DND-41 (cell line): ENCODE measurements at regions not wholly inside any gene's neighbourhood (a gene's known extent, or its start where the extent isn't known, plus 50 kb on each side); places are given as distances from the start of the nearest gene placed in this dataset.

ENCODE experiments used
- ATAC-seq: fragments of 200-7000 bp; cut with Tn5 transposase; 3 replicates; pipeline ENCODE4 v1.9.1; 2021; ENCODE audit warnings: low read depth; ENCODE audit not compliant: insufficient read depth
- DNase-seq: peaks from one replicate; pipeline ENCODE4 v3.0.0-alpha.2; 2020
- H2AFZ ChIP-seq: 2 replicates; pipeline ENCODE4 v1.6.0; 2012; ENCODE audit warnings: low read depth, low read length
- H3K27ac ChIP-seq: 2 replicates; pipeline ENCODE4 v1.5.1; 2012; ENCODE audit warnings: low read length, inconsistent platforms
- H3K27me3 ChIP-seq: fragments of 200-600 bp; sonication (generic); 2 replicates; pipeline ENCODE4 v1.6.0; 2012; ENCODE audit warnings: low read length, mild to moderate bottlenecking, inconsistent platforms; ENCODE audit not compliant: insufficient read depth, poor library complexity
- H3K36me3 ChIP-seq: 2 replicates; pipeline ENCODE4 v1.5.1; 2012; ENCODE audit warnings: low read length, inconsistent platforms; ENCODE audit not compliant: insufficient read depth
- H3K4me1 ChIP-seq: 2 replicates; pipeline ENCODE4 v1.5.1; 2012; ENCODE audit warnings: mild to moderate bottlenecking, low read length; ENCODE audit not compliant: insufficient read depth
- H3K4me2 ChIP-seq: 2 replicates; pipeline ENCODE4 v1.6.0; 2012; ENCODE audit warnings: mild to moderate bottlenecking, moderate library complexity, low read length, inconsistent platforms; ENCODE audit not compliant: insufficient read depth
- H3K4me3 ChIP-seq, 2 experiments: fragments of 200-600 bp in 1 of 2; shearing (Covaris generic) in 1 of 2; 2 replicates each; pipeline ENCODE4 v1.5.1; 2012 to 2016; ENCODE audit warnings: inconsistent platforms in 2 of 2, low read length in 2 of 2, mild to moderate bottlenecking in 2 of 2, low read depth in 1 of 2, moderate library complexity in 1 of 2
- H3K79me2 ChIP-seq: 2 replicates; pipeline ENCODE4 v1.6.0; 2012; ENCODE audit warnings: low read length, inconsistent platforms; ENCODE audit not compliant: insufficient read depth
- H3K9ac ChIP-seq: 2 replicates; pipeline ENCODE4 v1.6.0; 2012; ENCODE audit warnings: low read depth, mild to moderate bottlenecking, inconsistent platforms, low read length, moderate library complexity
- H3K9me3 ChIP-seq: 2 replicates; pipeline ENCODE4 v1.5.1; 2012; ENCODE audit warnings: low read length, moderate library complexity, mild to moderate bottlenecking, inconsistent platforms; ENCODE audit not compliant: insufficient read depth, severe bottlenecking
- H4K20me1 ChIP-seq: 2 replicates; pipeline ENCODE4 v1.6.0; 2012; ENCODE audit warnings: low read length; ENCODE audit not compliant: insufficient read depth
- CTCF ChIP-seq: IDR thresholded peaks from 2 replicates; pipeline ENCODE4 v1.5.1; 2012; ENCODE audit warnings: borderline replicate concordance, low read length, moderate library complexity, mild to moderate bottlenecking; ENCODE audit not compliant: poor library complexity, severe bottlenecking; ENCODE audit errors: extremely low read depth
- EZH2 ChIP-seq: IDR thresholded peaks from 3 replicates; pipeline ENCODE4 v1.6.1; 2012; ENCODE audit warnings: borderline replicate concordance, low read depth, mild to moderate bottlenecking, moderate library complexity, low read length, inconsistent platforms; ENCODE audit not compliant: severe bottlenecking

- Histone ChIP-seq H3K9ac (no peak overlapping the region), H3K27ac (no peak overlapping the region), H3K9me3 (no peaks in the 10 kb centered on the region), H3K4me1 (no peaks in the 10 kb centered on the region), H3K79me2 (no peaks in the 10 kb centered on the region), H3K4me3 (no peak overlapping the region), H2AFZ (no peak overlapping the region), H4K20me1 (no peaks in the 10 kb centered on the region), H3K4me2 (no peak overlapping the region), H3K36me3 (no peaks in the 10 kb centered on the region), H3K27me3 (peaks cover 13% of the 10 kb centered on the region)
- DNase-seq (no peak), ATAC-seq (no peak)
- TF ChIP-seq EZH2 = no peak
- no peak for TF ChIP-seq CTCF
These were observed 144.8 kb downstream of the KCNA5 start for GRCh38 chr12:5188472-5188871.

- no peaks in the 10 kb centered on the region for H4K20me1 ChIP-seq
- TF ChIP-seq CTCF = no peak
- no peak for TF ChIP-seq EZH2
- H3K27ac ChIP-seq = no peak overlapping the region
- H3K4me2 ChIP-seq = no peak overlapping the region
- DNase-seq (no peak), ATAC-seq (no peak)
- H2AFZ ChIP-seq = no peak overlapping the region
- H3K4me3 ChIP-seq = no peak overlapping the region
- H3K9me3 ChIP-seq = no peaks in the 10 kb centered on the region
- no peaks in the 10 kb centered on the region for H3K36me3 ChIP-seq
- H3K79me2 ChIP-seq = no peaks in the 10 kb centered on the region
- H3K9ac ChIP-seq = no peak overlapping the region
- H3K4me1 ChIP-seq = no peaks in the 10 kb centered on the region
- H3K27me3 ChIP-seq = peaks cover 12% of the 10 kb centered on the region
These were observed 145.5 kb downstream of the KCNA5 start for GRCh38 chr12:5189173-5189572.

GRCh38 chr12:5191803-5192538 is 148.3 kb downstream of the KCNA5 start:
- no peak overlapping the region for H2AFZ ChIP-seq
- H3K36me3 ChIP-seq = no peaks in the 10 kb centered on the region
- H3K27me3 ChIP-seq = peaks cover 10% of the 10 kb centered on the region
- no peak overlapping the region for H3K4me3 ChIP-seq
- H3K79me2 ChIP-seq = no peaks in the 10 kb centered on the region
- no peaks in the 10 kb centered on the region for H3K9me3 ChIP-seq
- ATAC-seq (no peak), DNase-seq (no peak)
- no peak overlapping the region for H3K4me2 ChIP-seq
- no peaks in the 10 kb centered on the region for H3K4me1 ChIP-seq
- no peak overlapping the region for H3K9ac ChIP-seq
- H4K20me1 ChIP-seq = no peaks in the 10 kb centered on the region
- no peak overlapping the region for H3K27ac ChIP-seq
- no peak for TF ChIP-seq EZH2
- TF ChIP-seq CTCF = no peak
